Keratinocyte (primary cell): ENCODE measurements at regions not wholly inside any gene's neighbourhood (a gene's known extent, or its start where the extent isn't known, plus 50 kb on each side); places are given as distances from the start of the nearest gene placed in this dataset.

Experiments used
- CTCF ChIP-seq, 3 experiments: IDR thresholded peaks in 1 of 3; conservative IDR thresholded peaks in 1 of 3; optimal IDR thresholded peaks in 1 of 3; 2 replicates in 2 of 3; 3 replicates in 1 of 3; pipeline versions ENCODE3 to v1.5.1; 2011; ENCODE audit warnings: low read length in 3 of 3, mild to moderate bottlenecking in 3 of 3, moderate library complexity in 2 of 3, control low read depth in 1 of 3, inconsistent platforms in 1 of 3; ENCODE audit not compliant: insufficient read depth in 2 of 3; ENCODE audit errors: extremely low read depth in 1 of 3
- EZH2 ChIP-seq: IDR thresholded peaks from one replicate; pipeline ENCODE4 v1.6.1; 2012; ENCODE audit warnings: inconsistent platforms, mild to moderate bottlenecking, low read length, moderate library complexity

DNA sequence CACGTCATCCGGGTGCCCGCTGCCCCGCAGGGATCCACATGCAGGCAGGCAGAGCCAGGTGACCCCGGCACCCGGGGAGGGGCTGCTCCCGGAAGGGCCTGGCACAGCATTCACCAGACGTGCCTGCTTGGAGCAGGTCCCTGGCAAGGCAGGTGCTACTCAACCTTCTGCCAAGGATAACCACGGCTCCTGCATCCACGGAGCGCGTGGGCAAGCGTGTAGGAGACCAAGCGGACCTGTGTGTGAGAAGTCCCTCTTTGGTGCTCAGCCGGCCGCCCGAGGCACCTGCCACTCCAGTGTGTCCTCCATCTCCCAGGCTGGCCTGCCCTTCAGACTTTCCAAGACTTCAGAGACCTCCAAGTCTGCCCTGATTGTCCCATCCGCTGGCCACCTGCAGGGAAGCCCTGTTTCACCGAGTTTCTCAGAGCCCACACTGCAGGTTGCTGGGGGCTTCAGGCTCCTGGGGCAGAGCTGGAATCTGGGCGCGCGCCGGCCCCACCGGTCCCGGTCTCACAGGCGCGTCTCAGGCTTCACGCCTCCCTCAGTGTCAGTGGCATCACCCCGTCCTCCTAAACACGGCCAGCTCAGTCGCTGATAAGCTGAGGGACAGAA, 124.3 kb downstream of the DLL1 start:
- no peak for TF ChIP-seq CTCF (optimal IDR thresholded peaks at IDR 0.05 in 1 of 3, IDR thresholded peaks at IDR 0.05 in 1 of 3, conservative IDR thresholded peaks at IDR 0.05 in 1 of 3; ENCODE audit: extremely low read depth in 1 of 3, insufficient read depth in 2 of 3, low read length in 3 of 3)
- TF ChIP-seq EZH2, result no peak
